Thyroid gland (tissue), 4 donors: ENCODE measurements at regions not wholly inside any gene's neighbourhood (a gene's known extent, or its start where the extent isn't known, plus 50 kb on each side); places are given as distances from the start of the nearest gene placed in this dataset.

ENCODE experiments used
- CTCF ChIP-seq, 6 experiments: fragments of 200-600 bp in 3 of 6; fragments of 450-650 bp in 3 of 6; sonication (generic) in 3 of 6; IDR thresholded peaks; one replicate each; pipeline ENCODE4 v1.5.1; 2016 to 2019; ENCODE audit warnings: antibody characterized with exemption in 6 of 6, mild to moderate bottlenecking in 2 of 6, inconsistent platforms in 1 of 6, moderate library complexity in 1 of 6
- POLR2A ChIP-seq, 2 donors: fragments of 450-650 bp; IDR thresholded peaks; one replicate each; pipeline ENCODE4 v1.6.1; 2017; ENCODE audit warnings: antibody characterized with exemption in 2 of 2, mild to moderate bottlenecking in 2 of 2, moderate library complexity in 1 of 2

GRCh38 chr4:123990310-123990870, 593.8 kb downstream of the SPRY1 start:
- TF ChIP-seq CTCF (IDR thresholded peaks at IDR 0.05) (no peak), POLR2A (IDR thresholded peaks at IDR 0.05) (no peak)
